Breast epithelium (tissue), 4 donors: ENCODE measurements at regions not wholly inside any gene's neighbourhood (a gene's known extent, or its start where the extent isn't known, plus 50 kb on each side); places are given as distances from the start of the nearest gene placed in this dataset.

Source experiments
- DNase-seq, 2 donors: peaks; one replicate each; pipeline ENCODE4 v3.0.0-alpha.2; 2019; ENCODE audit warnings: low spot score in 2 of 2
- H3K27ac ChIP-seq, 2 donors: fragments of 200-600 bp; sonication (generic) in 1 of 2; one replicate each; pipeline ENCODE4 v1.5.1; 2016 to 2019; ENCODE audit warnings: mild to moderate bottlenecking in 1 of 2
- H3K27me3 ChIP-seq, 2 donors: fragments of 200-600 bp; sonication (generic) in 1 of 2; one replicate each; pipeline versions ENCODE4 v1.5.1 to v1.6.0; 2017 to 2019; ENCODE audit warnings: control low read depth in 1 of 2, mild to moderate bottlenecking in 1 of 2
- H3K36me3 ChIP-seq: fragments of 200-600 bp; one replicate; pipeline ENCODE4 v1.5.1; 2019
- H3K4me1 ChIP-seq, 2 donors: fragments of 200-600 bp; sonication (generic); one replicate each; pipeline ENCODE4 v1.5.1; 2016 to 2019; ENCODE audit warnings: control low read depth in 1 of 2
- H3K4me3 ChIP-seq, 3 donors: fragments of 200-600 bp; sonication (generic); 1 replicate in 2 of 3; 2 replicates in 1 of 3; pipeline ENCODE4 v1.5.1; 2016 to 2019; ENCODE audit warnings: mild to moderate bottlenecking in 3 of 3, moderate library complexity in 2 of 3
- H3K9me3 ChIP-seq, 2 donors: fragments of 200-600 bp; sonication (generic) in 1 of 2; one replicate each; pipeline ENCODE4 v1.5.1; 2016 to 2019; ENCODE audit warnings: control low read depth in 1 of 2
- POLR2A ChIP-seq: fragments of 450-650 bp; IDR thresholded peaks from one replicate; pipeline ENCODE4 v1.6.1; 2016; ENCODE audit warnings: antibody characterized with exemption, mild to moderate bottlenecking, moderate library complexity
- POLR2AphosphoS5 ChIP-seq, 3 donors: sonication (generic); formaldehyde crosslinking; IDR thresholded peaks; one replicate each; pipeline ENCODE4 v1.6.1; 2017; ENCODE audit warnings: antibody characterized with exemption in 3 of 3
- intact Hi-C: fragments of 100-400 bp; cut with DNase I; formaldehyde crosslinking; loops from one replicate; pipeline ENCODE4 v1.15.1; 2023; ENCODE audit warnings: low total_unique reads
- TF ChIP-seq, protein P1 (sequence below), 3 donors: fragments of 450-650 bp; IDR thresholded peaks; one replicate each; pipeline ENCODE4 v1.5.1; 2016 to 2017; ENCODE audit warnings: antibody characterized with exemption in 3 of 3, mild to moderate bottlenecking in 3 of 3, moderate library complexity in 3 of 3

DNA sequence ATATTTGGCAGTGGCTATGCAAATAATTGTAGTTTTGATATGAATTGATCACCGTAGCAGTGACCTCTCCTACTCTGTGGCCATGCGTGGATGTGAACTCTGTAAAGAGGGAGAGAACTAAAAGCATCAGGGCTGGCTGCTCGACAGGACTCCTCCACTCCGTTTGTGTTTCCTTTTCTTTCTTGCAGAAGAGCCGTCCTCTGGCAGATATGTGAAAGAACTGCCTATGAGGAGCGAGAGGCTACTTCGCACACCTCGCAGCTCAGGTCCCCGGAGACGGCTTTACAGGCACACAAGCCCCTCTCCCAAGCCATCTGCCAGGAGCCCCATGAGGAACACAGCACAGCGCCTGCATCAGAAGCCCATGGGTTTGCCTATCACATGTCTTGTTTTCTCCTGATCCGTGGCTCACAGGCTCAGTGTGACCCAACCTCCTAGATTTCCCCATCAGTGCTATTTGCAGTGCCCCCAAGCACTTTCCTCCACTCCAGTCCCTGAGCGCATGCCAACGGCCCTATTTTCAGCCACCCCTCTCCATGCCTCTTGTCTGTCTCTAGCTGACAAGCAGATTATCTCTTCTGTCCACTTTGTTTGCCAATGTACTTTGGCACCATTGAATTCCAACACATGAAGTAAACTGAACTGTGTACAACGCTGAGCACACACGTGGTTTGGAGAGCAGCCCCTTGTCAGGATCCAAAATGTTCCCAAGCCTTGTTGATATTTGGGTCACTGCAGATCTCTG lies 164.3 kb upstream of the AKR1E2 start:
- peak in 2 of 3 donors; percentile 44 to 54 for TF ChIP-seq POLR2AphosphoS5 (IDR thresholded peaks at IDR 0.05)
- TF ChIP-seq, protein P1, sequence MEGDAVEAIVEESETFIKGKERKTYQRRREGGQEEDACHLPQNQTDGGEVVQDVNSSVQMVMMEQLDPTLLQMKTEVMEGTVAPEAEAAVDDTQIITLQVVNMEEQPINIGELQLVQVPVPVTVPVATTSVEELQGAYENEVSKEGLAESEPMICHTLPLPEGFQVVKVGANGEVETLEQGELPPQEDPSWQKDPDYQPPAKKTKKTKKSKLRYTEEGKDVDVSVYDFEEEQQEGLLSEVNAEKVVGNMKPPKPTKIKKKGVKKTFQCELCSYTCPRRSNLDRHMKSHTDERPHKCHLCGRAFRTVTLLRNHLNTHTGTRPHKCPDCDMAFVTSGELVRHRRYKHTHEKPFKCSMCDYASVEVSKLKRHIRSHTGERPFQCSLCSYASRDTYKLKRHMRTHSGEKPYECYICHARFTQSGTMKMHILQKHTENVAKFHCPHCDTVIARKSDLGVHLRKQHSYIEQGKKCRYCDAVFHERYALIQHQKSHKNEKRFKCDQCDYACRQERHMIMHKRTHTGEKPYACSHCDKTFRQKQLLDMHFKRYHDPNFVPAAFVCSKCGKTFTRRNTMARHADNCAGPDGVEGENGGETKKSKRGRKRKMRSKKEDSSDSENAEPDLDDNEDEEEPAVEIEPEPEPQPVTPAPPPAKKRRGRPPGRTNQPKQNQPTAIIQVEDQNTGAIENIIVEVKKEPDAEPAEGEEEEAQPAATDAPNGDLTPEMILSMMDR (IDR thresholded peaks at IDR 0.05) = no peak
- TF ChIP-seq POLR2A = no peak
- Histone ChIP-seq H3K9me3 (no peaks in the 10 kb centered on the region), H3K36me3 (no peaks in the 10 kb centered on the region), H3K4me3 (peak overlapping the region in 1 of 3 donors; percentile 19), H3K27me3 (no peaks in the 10 kb centered on the region), H3K4me1 (peaks cover 6 to 9% of the 10 kb centered on the region in 2 donors), H3K27ac (peak overlapping the region; percentile 88 to 91)
- intact Hi-C loops = loop anchor here (5.0 kb wide), 1 partner anchor 406 kb away; no protein-coding TSS in a partner anchor
- no peak for DNase-seq

DNA sequence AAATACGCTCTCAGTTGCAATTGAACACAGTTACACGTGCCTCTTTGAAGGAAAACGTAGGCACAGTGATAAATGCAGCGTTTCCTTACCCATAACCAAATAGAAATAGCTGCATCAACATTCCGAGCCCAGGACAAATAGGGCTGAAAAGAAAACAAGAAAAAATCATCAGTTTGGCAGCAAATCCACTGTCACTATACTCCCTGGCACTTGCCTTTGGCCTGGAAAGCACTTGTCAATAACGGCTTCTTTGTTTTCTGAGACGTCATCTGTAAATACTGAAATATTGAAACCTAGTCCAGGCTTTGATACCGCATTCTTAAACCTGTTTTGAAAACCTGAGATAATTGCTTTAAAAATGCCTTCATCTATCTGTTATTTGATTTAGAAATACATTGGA lies 167.2 kb upstream of the AKR1E2 start:
- H3K4me3 ChIP-seq = no peak overlapping the region
- intact Hi-C loops = loop anchor here (10.0 kb wide), 1 partner anchor 106 kb away; no protein-coding TSS in a partner anchor
- no peaks in the 10 kb centered on the region for H3K9me3 ChIP-seq
- no peaks in the 10 kb centered on the region for H3K27me3 ChIP-seq
- no peak for TF ChIP-seq POLR2A
- no peak for TF ChIP-seq POLR2AphosphoS5 (IDR thresholded peaks at IDR 0.05)
- TF ChIP-seq, protein P1 (IDR thresholded peaks at IDR 0.05) = no peak
- no peaks in the 10 kb centered on the region for H3K36me3 ChIP-seq
- DNase-seq = no peak
- peaks cover 6 to 9% of the 10 kb centered on the region in 2 donors for H3K4me1 ChIP-seq
- peak overlapping the region in 1 of 2 donors; percentile 48 for H3K27ac ChIP-seq

DNA sequence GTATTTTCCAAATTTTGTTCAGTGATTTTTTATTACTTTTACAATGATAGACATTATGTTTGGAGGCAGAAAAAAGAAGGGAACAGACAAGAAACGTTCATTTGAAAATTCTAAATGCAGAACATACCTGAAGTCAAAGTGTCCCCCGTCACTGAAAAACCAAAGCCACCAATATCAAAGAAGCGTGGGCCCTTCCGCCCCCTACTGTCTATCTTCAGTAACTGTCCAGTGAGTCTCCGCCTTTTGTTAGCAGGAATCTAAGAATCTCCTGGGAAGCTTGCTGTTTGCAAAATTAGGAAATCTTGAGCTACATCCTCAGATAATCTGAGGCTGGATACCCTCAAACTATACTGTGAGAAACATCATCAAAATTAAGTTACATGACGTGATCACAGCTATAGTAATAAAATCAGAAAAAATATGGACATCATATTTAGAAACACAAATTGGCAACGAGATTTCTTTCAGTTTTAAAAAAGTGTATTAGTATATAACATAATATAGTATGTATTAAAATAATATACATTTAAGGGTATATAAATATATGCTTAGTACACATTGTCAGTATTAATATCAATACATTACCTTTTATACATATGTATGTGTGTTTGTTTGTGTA lies 169.3 kb upstream of the AKR1E2 start:
- Histone ChIP-seq H3K9me3 (no peaks in the 10 kb centered on the region), H3K27ac (no peak overlapping the region), H3K36me3 (no peaks in the 10 kb centered on the region), H3K4me3 (no peak overlapping the region), H3K27me3 (no peaks in the 10 kb centered on the region), H3K4me1 (no peaks in the 10 kb centered on the region)
- intact Hi-C loops = loop anchor here (10.0 kb wide), 1 partner anchor 108 kb away; no protein-coding TSS in a partner anchor
- TF ChIP-seq, protein P1 (IDR thresholded peaks at IDR 0.05) = peak; percentile 84 to 96 (median 86)
- peak in 2 of 3 donors; percentile 46 to 74 for TF ChIP-seq POLR2AphosphoS5 (IDR thresholded peaks at IDR 0.05)
- TF ChIP-seq POLR2A = no peak
- peak in 1 of 2 donors; percentile 46 for DNase-seq

DNA sequence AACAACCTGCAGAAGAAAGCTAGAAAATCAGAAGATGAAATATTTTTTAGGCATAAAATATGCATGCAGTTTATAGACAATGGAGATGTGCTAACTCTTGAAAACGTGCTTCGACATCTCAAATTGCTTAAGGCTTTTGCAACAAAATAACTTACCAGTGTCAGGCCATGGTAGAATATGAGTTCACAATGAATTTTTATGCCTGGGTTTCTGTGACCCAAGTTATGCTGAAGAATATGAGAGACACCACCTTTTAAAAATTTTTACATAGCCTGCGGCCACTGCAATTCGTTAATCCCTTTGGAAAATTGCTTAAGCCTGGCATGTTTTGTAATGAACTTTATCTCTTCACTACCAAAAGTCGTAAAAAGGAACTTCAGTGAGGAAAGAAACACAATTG lies 170.1 kb upstream of the AKR1E2 start:
- no peak for DNase-seq
- H3K27me3 ChIP-seq = no peaks in the 10 kb centered on the region
- no peak overlapping the region for H3K4me3 ChIP-seq
- TF ChIP-seq, protein P1 (IDR thresholded peaks at IDR 0.05) = no peak
- no peak for TF ChIP-seq POLR2AphosphoS5 (IDR thresholded peaks at IDR 0.05)
- TF ChIP-seq POLR2A = no peak
- no peak overlapping the region for H3K27ac ChIP-seq
- H3K36me3 ChIP-seq = no peaks in the 10 kb centered on the region
- intact Hi-C loops = loop anchor here (10.0 kb wide), 1 partner anchor 109 kb away; no protein-coding TSS in a partner anchor
- no peaks in the 10 kb centered on the region for H3K4me1 ChIP-seq
- H3K9me3 ChIP-seq = no peaks in the 10 kb centered on the region

DNA sequence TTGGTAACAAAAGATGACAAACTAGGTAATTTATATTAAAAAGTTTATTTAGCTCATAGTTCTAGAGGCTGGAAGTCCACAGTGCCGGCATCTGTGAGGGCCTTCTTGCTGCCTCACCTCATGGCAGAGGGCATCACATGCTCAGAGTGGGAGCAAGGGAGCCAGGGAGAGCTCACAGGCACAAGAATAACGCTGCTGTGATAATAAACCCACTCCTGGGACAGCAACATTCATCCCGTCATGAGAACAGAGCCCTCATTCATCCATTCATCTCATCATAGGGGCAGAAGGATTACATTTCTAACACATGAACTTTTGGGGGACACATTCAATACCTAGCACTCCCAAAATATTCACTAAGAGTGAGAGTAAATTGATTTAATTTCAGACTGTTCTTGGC lies 170.6 kb upstream of the AKR1E2 start:
- Histone ChIP-seq H3K4me3 (no peak overlapping the region), H3K36me3 (no peaks in the 10 kb centered on the region), H3K4me1 (no peaks in the 10 kb centered on the region), H3K27me3 (no peaks in the 10 kb centered on the region), H3K9me3 (no peaks in the 10 kb centered on the region), H3K27ac (no peak overlapping the region)
- TF ChIP-seq POLR2AphosphoS5 (IDR thresholded peaks at IDR 0.05) = no peak
- no peak for TF ChIP-seq POLR2A
- TF ChIP-seq, protein P1 (IDR thresholded peaks at IDR 0.05) = no peak
- no peak for DNase-seq
- intact Hi-C loops = loop anchor here (10.0 kb wide), 1 partner anchor 109 kb away; no protein-coding TSS in a partner anchor
